MCF 10A (cell line): ENCODE measurements at regions not wholly inside any gene's neighbourhood (a gene's known extent, or its start where the extent isn't known, plus 50 kb on each side); places are given as distances from the start of the nearest gene placed in this dataset.
"Not testable (repeated sequence)": the region's sequence is repeated elsewhere in the genome, so short reads cannot be mapped to it uniquely, and the experiment has no call there.

ENCODE experiments used
- BruUV-seq: library from RNA; stranded (reverse); fragments of 400-500 nt; replicated peaks from 2 replicates; lab custom pipeline; 2021; lab: Mats Ljungman, UMichigan
- CTCF ChIA-PET: fragments of 300-600 bp; sonication (Branson Sonifier 250); formaldehyde crosslinking; extraction: SDS; loops from one replicate; lab custom pipeline; 2021; ENCODE audit warnings: antibody characterized with exemption, inconsistent platforms; lab: Yijun Ruan, JAX
- POLR2A ChIA-PET: fragments of 300-600, 350-650 bp; sonication (Branson Sonifier 250); formaldehyde crosslinking; extraction: SDS; loops from one replicate; lab custom pipeline; 2020; ENCODE audit warnings: antibody characterized with exemption, inconsistent platforms; lab: Yijun Ruan, JAX
- DNase-seq: peaks from one replicate; pipeline ENCODE4 v3.0.0-alpha.2; 2018; ENCODE audit not compliant: unreplicated experiment
- H3K27ac Mint-ChIP-seq: one replicate; pipeline ENCODE4 v1.8.0; 2022; ENCODE audit warnings: mild to moderate bottlenecking, low read depth, mixed read lengths; ENCODE audit not compliant: unreplicated experiment
- H3K27me3 Mint-ChIP-seq: one replicate; pipeline ENCODE4 v1.8.0; 2022; ENCODE audit warnings: mixed read lengths; ENCODE audit not compliant: insufficient read depth, unreplicated experiment
- H3K36me3 Mint-ChIP-seq: one replicate; pipeline ENCODE4 v1.8.0; 2022; ENCODE audit warnings: mild to moderate bottlenecking, moderate library complexity, mixed read lengths; ENCODE audit not compliant: insufficient read depth, unreplicated experiment
- H3K4me1 Mint-ChIP-seq: one replicate; pipeline ENCODE4 v1.8.0; 2022; ENCODE audit warnings: mixed read lengths; ENCODE audit not compliant: insufficient read depth, unreplicated experiment
- H3K4me3 Mint-ChIP-seq: one replicate; pipeline ENCODE4 v1.8.0; 2022; ENCODE audit warnings: mild to moderate bottlenecking, moderate library complexity, mixed read lengths; ENCODE audit not compliant: unreplicated experiment
- H3K9me3 Mint-ChIP-seq: one replicate; pipeline ENCODE4 v1.8.0; 2022; ENCODE audit warnings: mixed read lengths; ENCODE audit not compliant: unreplicated experiment
- intact Hi-C: fragments of 100-400 bp; cut with micrococcal nuclease; formaldehyde crosslinking; loops from 2 replicates; pipeline ENCODE4 v1.14.1; 2022
- TF ChIP-seq, protein P1 (sequence below): fragments of 200-600 bp; IDR thresholded peaks from one replicate; pipeline ENCODE4 v1.8.0; 2022; ENCODE audit warnings: antibody characterized with exemption, mild to moderate bottlenecking; ENCODE audit not compliant: unreplicated experiment

DNA sequence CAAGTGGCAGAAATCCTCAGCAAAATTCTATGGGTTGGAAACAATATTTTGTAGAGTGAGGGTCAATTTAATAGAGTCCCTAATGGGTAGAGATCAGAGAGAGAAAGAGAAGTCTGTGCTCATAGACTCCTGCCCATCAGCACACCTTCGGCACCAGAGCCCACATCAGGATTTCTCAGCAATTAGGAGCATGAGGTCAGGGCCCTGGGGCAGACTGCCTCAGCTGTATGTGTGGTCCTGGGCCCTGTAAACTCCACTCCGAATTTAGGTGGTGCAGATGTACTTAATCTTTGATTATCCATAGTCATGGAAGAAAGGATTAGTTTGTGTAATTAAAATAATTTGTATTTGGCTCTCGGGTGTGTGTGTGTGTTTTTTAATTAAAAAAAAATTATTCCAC is 372.6 kb downstream of the AEBP2 start:
- CTCF ChIA-PET, result no interaction called here

DNA sequence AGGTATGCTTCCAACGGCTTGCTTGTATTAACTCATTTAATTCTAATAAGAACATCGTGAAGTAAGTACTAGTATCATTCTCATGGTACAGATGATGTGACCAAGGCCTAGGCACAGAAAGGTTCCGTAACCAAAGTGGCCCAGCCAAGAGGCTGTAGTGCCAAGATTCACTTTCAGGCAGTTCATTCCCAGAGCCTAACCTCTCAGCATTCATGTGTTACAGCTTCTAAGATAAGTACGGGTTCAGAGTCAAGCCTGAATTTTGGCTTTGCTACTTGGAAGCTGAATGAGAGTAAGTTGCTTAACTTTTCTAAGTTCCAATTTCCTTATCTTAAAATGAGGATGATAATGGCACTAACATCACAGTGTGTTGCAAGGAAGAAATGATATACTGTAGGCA is 379.9 kb downstream of the AEBP2 start:
- Mint-ChIP-seq H3K4me1 (no peaks in the 10 kb centered on the region), H3K36me3 (no peaks in the 10 kb centered on the region), H3K4me3 (no peak overlapping the region), H3K27me3 (no peaks in the 10 kb centered on the region), H3K27ac (no peak overlapping the region), H3K9me3 (peaks cover 18% of the 10 kb centered on the region)
- no peak for DNase-seq
- TF ChIP-seq, protein P1, sequence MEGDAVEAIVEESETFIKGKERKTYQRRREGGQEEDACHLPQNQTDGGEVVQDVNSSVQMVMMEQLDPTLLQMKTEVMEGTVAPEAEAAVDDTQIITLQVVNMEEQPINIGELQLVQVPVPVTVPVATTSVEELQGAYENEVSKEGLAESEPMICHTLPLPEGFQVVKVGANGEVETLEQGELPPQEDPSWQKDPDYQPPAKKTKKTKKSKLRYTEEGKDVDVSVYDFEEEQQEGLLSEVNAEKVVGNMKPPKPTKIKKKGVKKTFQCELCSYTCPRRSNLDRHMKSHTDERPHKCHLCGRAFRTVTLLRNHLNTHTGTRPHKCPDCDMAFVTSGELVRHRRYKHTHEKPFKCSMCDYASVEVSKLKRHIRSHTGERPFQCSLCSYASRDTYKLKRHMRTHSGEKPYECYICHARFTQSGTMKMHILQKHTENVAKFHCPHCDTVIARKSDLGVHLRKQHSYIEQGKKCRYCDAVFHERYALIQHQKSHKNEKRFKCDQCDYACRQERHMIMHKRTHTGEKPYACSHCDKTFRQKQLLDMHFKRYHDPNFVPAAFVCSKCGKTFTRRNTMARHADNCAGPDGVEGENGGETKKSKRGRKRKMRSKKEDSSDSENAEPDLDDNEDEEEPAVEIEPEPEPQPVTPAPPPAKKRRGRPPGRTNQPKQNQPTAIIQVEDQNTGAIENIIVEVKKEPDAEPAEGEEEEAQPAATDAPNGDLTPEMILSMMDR, result no peak
- POLR2A ChIA-PET, result no interaction called here
- CTCF ChIA-PET, result no interaction called here
- intact Hi-C loops, result no loop called here
- no TSS peak for BruUV-seq

More for the DNA sequence above, 372.6 kb downstream of the AEBP2 start:
- intact Hi-C loops, result no loop called here
- H3K27ac Mint-ChIP-seq, result no peak overlapping the region
- no peaks in the 10 kb centered on the region for H3K4me1 Mint-ChIP-seq
- peaks cover 6% of the 10 kb centered on the region for H3K9me3 Mint-ChIP-seq
- POLR2A ChIA-PET, result interaction anchor here (1.0 kb wide), 1 partner anchor 12 kb away, joined by 3 read pairs; no protein-coding TSS in a partner anchor
- H3K4me3 Mint-ChIP-seq, result no peak overlapping the region
- no peak for DNase-seq
- H3K27me3 Mint-ChIP-seq, result no peaks in the 10 kb centered on the region
- TF ChIP-seq, protein P1, result no peak
- H3K36me3 Mint-ChIP-seq, result no peaks in the 10 kb centered on the region
- no TSS peak for BruUV-seq

DNA sequence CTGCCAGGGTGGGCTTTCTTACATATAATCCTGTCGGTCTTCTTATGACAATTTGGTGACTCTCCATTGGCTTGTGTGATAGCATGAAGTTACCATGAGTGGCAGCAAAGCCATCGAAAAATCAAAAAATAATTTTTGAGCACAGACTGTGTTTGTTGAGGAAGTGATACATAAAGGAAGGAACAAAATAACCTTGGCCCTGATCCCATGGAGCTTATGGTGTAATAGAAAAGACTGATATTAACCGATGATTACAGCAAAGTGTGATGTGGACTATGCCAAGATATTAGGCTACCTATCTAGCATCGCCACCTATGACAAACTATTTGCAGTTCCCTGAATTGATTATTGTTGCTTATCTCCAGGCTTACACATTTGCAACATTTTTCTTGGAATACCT is 383.2 kb downstream of the AEBP2 start:
- H3K9me3 Mint-ChIP-seq, result peaks cover 12% of the 10 kb centered on the region
- H3K4me1 Mint-ChIP-seq, result no peaks in the 10 kb centered on the region
- no peaks in the 10 kb centered on the region for H3K36me3 Mint-ChIP-seq
- intact Hi-C loops, result no loop called here
- no peak overlapping the region for H3K27ac Mint-ChIP-seq
- POLR2A ChIA-PET, result no interaction called here
- TF ChIP-seq, protein P1, result no peak
- no TSS peak for BruUV-seq
- CTCF ChIA-PET, result no interaction called here
- H3K4me3 Mint-ChIP-seq, result no peak overlapping the region
- no peak for DNase-seq
- no peaks in the 10 kb centered on the region for H3K27me3 Mint-ChIP-seq

DNA sequence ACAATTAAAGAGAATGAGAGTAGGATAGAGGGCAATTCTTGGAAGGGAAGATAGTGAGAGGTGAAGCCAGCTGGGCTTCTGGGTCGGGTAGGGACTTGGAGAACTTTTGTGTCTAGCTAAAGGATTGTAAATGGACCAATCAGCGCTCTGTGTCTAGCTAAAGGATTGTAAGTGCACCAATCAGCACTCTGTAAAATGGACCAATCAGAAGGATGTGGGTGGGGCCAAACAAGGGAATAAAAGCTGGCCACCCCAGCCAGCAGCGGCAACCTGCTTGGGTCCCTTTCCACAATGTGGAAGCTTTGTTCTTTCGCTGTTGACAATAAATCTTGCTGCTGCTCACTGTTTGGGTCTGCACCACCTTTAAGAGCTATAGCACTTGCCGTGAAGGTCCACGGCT is 384.0 kb downstream of the AEBP2 start:
- POLR2A ChIA-PET, result not testable (repeated sequence)

More for the DNA sequence above, 384.0 kb downstream of the AEBP2 start:
- DNase-seq, H3K4me1 Mint-ChIP-seq, H3K4me3 Mint-ChIP-seq, intact Hi-C loops, H3K27ac Mint-ChIP-seq, H3K36me3 Mint-ChIP-seq, BruUV-seq, H3K27me3 Mint-ChIP-seq: not testable (repeated sequence)
- CTCF ChIA-PET, result interaction anchor here (0.6 kb wide), 1 partner anchor 18 kb away, joined by 3 read pairs; no protein-coding TSS in a partner anchor
- peaks cover 12% of the 10 kb centered on the region for H3K9me3 Mint-ChIP-seq
